ENCODE measurements at regions not wholly inside any gene's neighbourhood (a gene's known extent, or its start where the extent isn't known, plus 50 kb on each side); places are given as distances from the start of the nearest gene placed in this dataset.

GRCh38 chrX:42837747-42838146, 59.8 kb upstream of the PPP1R2C start:
- H3K36me3 ChIP-seq (ENCODE audit: low read depth), result no peaks in the 10 kb centered on the region
- intact Hi-C loops (cut with micrococcal nuclease; ENCODE audit: unreplicated experiment), result no loop called here
- H3K9me3 ChIP-seq (ENCODE audit: insufficient read depth, low read depth), result no peaks in the 10 kb centered on the region
- H3K27me3 ChIP-seq (ENCODE audit: insufficient read depth, low read depth), result no peaks in the 10 kb centered on the region
- BruUV-seq (replicated peaks), result no TSS peak
- H3K9me2 ChIP-seq (ENCODE audit: insufficient read depth), result no peaks in the 10 kb centered on the region
- H3K4me1 ChIP-seq (replicated peaks; ENCODE audit: insufficient read depth), result no peaks in the 10 kb centered on the region
- CTCF ChIA-PET, result no interaction called here
- H2AFZ ChIP-seq, result no peak overlapping the region
- H3K4me2 ChIP-seq, result no peak overlapping the region
- POLR2A ChIA-PET (ENCODE audit: unreplicated experiment), result no interaction called here
- no peaks in the 10 kb centered on the region for H3F3A ChIP-seq (ENCODE audit: insufficient read depth, low read depth)
- no peak for DNase-seq
- TF ChIP-seq EZH2 (IDR thresholded peaks at IDR 0.05; ENCODE audit: low read depth) (no peak), CTCF (conservative IDR thresholded peaks at IDR 0.05) (no peak)
- no peaks in the 10 kb centered on the region for H4K20me1 ChIP-seq (ENCODE audit: insufficient read depth)
- no peaks in the 10 kb centered on the region for H3K79me2 ChIP-seq (ENCODE audit: low read depth)
- H3K27ac ChIP-seq, result no peak overlapping the region
- H3K4me3 ChIP-seq, result no peak overlapping the region

- Histone ChIP-seq H3K79me2 (ENCODE audit: low read depth) (no peaks in the 10 kb centered on the region), H4K20me1 (ENCODE audit: insufficient read depth) (no peaks in the 10 kb centered on the region), H3K9me2 (ENCODE audit: insufficient read depth) (no peaks in the 10 kb centered on the region), H3K36me3 (ENCODE audit: low read depth) (no peaks in the 10 kb centered on the region), H3K4me2 (no peak overlapping the region), H2AFZ (no peak overlapping the region), H3K9me3 (ENCODE audit: insufficient read depth, low read depth) (no peaks in the 10 kb centered on the region), H3K27me3 (ENCODE audit: insufficient read depth, low read depth) (no peaks in the 10 kb centered on the region), H3K4me3 (no peak overlapping the region), H3K27ac (no peak overlapping the region), H3K4me1 (replicated peaks; ENCODE audit: insufficient read depth) (no peaks in the 10 kb centered on the region), H3F3A (ENCODE audit: insufficient read depth, low read depth) (no peaks in the 10 kb centered on the region)
- no peak for TF ChIP-seq CTCF (conservative IDR thresholded peaks at IDR 0.05)
- no peak for TF ChIP-seq EZH2 (IDR thresholded peaks at IDR 0.05; ENCODE audit: low read depth)
- no TSS peak for BruUV-seq (replicated peaks)
- no peak for DNase-seq
- intact Hi-C loops (cut with micrococcal nuclease; ENCODE audit: unreplicated experiment), result no loop called here
- POLR2A ChIA-PET (ENCODE audit: unreplicated experiment), result no interaction called here
- CTCF ChIA-PET, result no interaction called here
Observed at GRCh38 chrX:42839632-42840031, 61.7 kb upstream of the PPP1R2C start.

DNA sequence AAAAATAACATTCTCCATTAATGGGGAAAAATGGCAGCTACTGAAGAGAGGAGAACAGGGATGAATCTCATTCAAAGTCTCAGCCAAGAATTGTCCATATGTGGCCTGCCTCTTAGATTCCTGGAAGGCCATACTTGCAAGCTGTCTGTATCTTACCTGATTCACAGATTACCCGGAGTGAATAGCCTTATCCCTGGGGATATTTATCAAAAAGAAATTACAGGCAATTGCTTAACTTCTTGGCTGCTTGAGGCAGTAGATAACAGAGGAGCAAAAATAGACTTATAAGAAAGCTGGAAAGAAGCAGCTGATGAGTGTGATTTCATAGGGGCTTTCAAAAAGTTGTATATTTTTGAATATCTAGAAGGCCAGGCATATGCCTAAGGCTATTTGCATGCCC, 68.8 kb upstream of the PPP1R2C start:
- H3K9me3 ChIP-seq (ENCODE audit: insufficient read depth, low read depth), result no peaks in the 10 kb centered on the region
- POLR2A ChIA-PET (ENCODE audit: unreplicated experiment), result no interaction called here

More for the DNA sequence above, 68.8 kb upstream of the PPP1R2C start:
- Histone ChIP-seq H3K4me3 (no peak overlapping the region), H3K4me1 (replicated peaks; ENCODE audit: insufficient read depth) (no peaks in the 10 kb centered on the region), H3K9me2 (ENCODE audit: insufficient read depth) (no peaks in the 10 kb centered on the region), H3K79me2 (ENCODE audit: low read depth) (no peaks in the 10 kb centered on the region), H3K4me2 (no peak overlapping the region), H3K36me3 (ENCODE audit: low read depth) (no peaks in the 10 kb centered on the region), H4K20me1 (ENCODE audit: insufficient read depth) (no peaks in the 10 kb centered on the region), H2AFZ (no peak overlapping the region), H3K27ac (no peak overlapping the region), H3F3A (ENCODE audit: insufficient read depth, low read depth) (no peaks in the 10 kb centered on the region), H3K27me3 (ENCODE audit: insufficient read depth, low read depth) (no peaks in the 10 kb centered on the region)
- intact Hi-C loops (cut with micrococcal nuclease; ENCODE audit: unreplicated experiment), result no loop called here
- no peak for DNase-seq
- no TSS peak for BruUV-seq (replicated peaks)
- TF ChIP-seq CTCF (conservative IDR thresholded peaks at IDR 0.05) (no peak), EZH2 (IDR thresholded peaks at IDR 0.05; ENCODE audit: low read depth) (no peak)
- CTCF ChIA-PET, result no interaction called here
